ENCODE measurements at regions not wholly inside any gene's neighbourhood (a gene's known extent, or its start where the extent isn't known, plus 50 kb on each side); places are given as distances from the start of the nearest gene placed in this dataset.

DNA sequence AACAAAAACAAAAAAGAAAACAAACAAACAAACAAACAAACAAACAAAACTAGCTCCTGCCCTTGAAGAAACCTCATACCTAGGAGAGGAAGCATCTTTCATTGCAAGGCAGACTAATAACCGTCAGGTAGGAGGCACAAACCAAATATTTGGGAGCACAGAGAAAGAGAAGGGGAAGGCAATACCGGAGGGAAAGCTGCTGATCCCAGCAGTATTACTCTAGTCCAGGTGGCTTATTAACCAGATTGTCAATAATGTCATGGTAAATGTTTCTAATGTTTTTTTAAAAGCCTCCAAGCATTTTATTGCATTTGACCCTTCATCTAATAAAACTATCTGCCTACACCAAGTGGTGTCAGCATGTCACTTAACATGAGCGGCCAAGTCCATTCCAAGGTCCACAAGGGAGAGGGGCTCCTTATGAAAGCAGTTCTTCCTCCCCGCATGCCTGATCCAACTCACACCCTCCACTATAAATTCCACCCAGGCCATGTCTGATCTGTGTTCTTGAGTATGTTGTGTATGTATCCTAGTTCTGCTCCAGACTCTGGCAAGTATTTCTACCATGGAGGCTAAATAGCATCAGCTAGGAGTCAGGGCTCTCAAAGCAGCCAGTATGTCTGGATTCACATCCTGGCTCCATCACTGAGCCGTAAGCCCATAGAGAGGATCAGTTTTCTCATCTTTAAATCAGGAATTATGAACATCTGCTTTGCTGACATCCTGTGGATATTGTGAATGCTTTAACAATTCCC is 208.1 kb upstream of the TENM4 start:
- no peak overlapping the region for H2AFZ ChIP-seq (ENCODE audit: low read length)
- H3K23ac ChIP-seq (ENCODE audit: insufficient read length): no peak overlapping the region
- no peaks in the 10 kb centered on the region for H3K27me3 ChIP-seq (replicated peaks in 1 of 4; ENCODE audit: control insufficient read depth in 3 of 4, extremely low read depth in 1 of 4, insufficient read depth in 3 of 4, low read length in 3 of 4)
- ChIA-PET POLR2A (ENCODE audit: partially characterized antibody) (no interaction called here), CTCF (ENCODE audit: partially characterized antibody) (no interaction called here)
- no peak overlapping the region for H2BK20ac ChIP-seq (ENCODE audit: low read length)
- H3K9ac ChIP-seq (replicated peaks in 1 of 4; ENCODE audit: extremely low read depth in 1 of 4, low read depth in 3 of 4, low read length in 3 of 4): no peak overlapping the region
- no peak overlapping the region for H2BK120ac ChIP-seq (replicated peaks; ENCODE audit: low read depth, low read length)
- no peaks in the 10 kb centered on the region; a peak in 1 of 8 replicates for H3K36me3 ChIP-seq (ENCODE audit: control insufficient read depth in 2 of 4, insufficient read depth in 4 of 4, low read length in 3 of 4)
- no peak overlapping the region for H3K4me3 ChIP-seq (ENCODE audit: extremely low read depth in 1 of 4, insufficient read depth in 2 of 4, low read depth in 3 of 4, low read length in 4 of 4)
- no peaks in the 10 kb centered on the region for H4K20me1 ChIP-seq (replicated peaks in 1 of 2; ENCODE audit: control insufficient read depth in 1 of 2, insufficient read depth in 2 of 2, low read length in 2 of 2)
- H3K27ac ChIP-seq (ENCODE audit: low read depth, low read length): no peak overlapping the region
- no peak overlapping the region for H3K14ac ChIP-seq (ENCODE audit: insufficient read length)
- no peaks in the 10 kb centered on the region for H3K79me2 ChIP-seq (ENCODE audit: control insufficient read depth in 1 of 2, insufficient read depth in 2 of 2, low read length in 2 of 2)
- no peak overlapping the region for H2BK5ac ChIP-seq (ENCODE audit: low read depth, low read length)
- H3K4me1 ChIP-seq (replicated peaks in 1 of 4; ENCODE audit: control insufficient read depth in 3 of 4, insufficient read depth in 4 of 4, low read length in 3 of 4): no peaks in the 10 kb centered on the region; a peak in 2 of 7 replicates
- DNase-seq (ENCODE audit: low read depth in 1 of 2, low spot score in 2 of 2) (no peak), FAIRE-seq (no peak)
- H3K4ac ChIP-seq (replicated peaks; ENCODE audit: insufficient read length, low read depth, low read length): no peak overlapping the region
- no peak overlapping the region for H3K4me2 ChIP-seq (ENCODE audit: insufficient read depth in 1 of 2, low read depth in 2 of 2, low read length in 2 of 2)
- no peak overlapping the region for H4K5ac ChIP-seq (ENCODE audit: insufficient read length, low read depth, low read length)
- no peaks in the 10 kb centered on the region for H3K9me3 ChIP-seq (ENCODE audit: insufficient read depth in 2 of 2, low read depth in 1 of 2, low read length in 1 of 2)
- no peak overlapping the region; the same call in 1 of the 2 replicates for H4K8ac ChIP-seq (ENCODE audit: extremely low read depth, insufficient read depth, low read length)
- H3K56ac ChIP-seq (replicated peaks; ENCODE audit: insufficient read length, low read depth, low read length): no peak overlapping the region
- H3K79me1 ChIP-seq (ENCODE audit: low read depth, low read length): no peaks in the 10 kb centered on the region
- H4K91ac ChIP-seq (replicated peaks; ENCODE audit: insufficient read length, low read length): no peak overlapping the region
- no peak overlapping the region for H2BK12ac ChIP-seq (ENCODE audit: low read depth, low read length)
- H3K23me2 ChIP-seq (ENCODE audit: low read depth, low read length): no peaks in the 10 kb centered on the region
- no peak overlapping the region for H3K18ac ChIP-seq (ENCODE audit: extremely low read depth, low read length)
- no peak overlapping the region for H2BK15ac ChIP-seq (ENCODE audit: low read length)
- H2AK5ac ChIP-seq (ENCODE audit: low read depth, low read length): no peak overlapping the region
- 88% methylated on average over 5 of the region's 5 CpGs; no CpG with 5 or more reads in 1 of the 2 experiments for WGBS, 2 experiments (ENCODE audit: extremely low coverage in 1 of 2, insufficient coverage in 1 of 2, insufficient read length in 1 of 2, insufficient replicate concordance in 2 of 2, low coverage in 1 of 2, low lambda C conversion rate in 2 of 2, missing lambda C conversion rate in 1 of 2)
- no peak for TF ChIP-seq SAP30 (IDR thresholded peaks at IDR 0.05; ENCODE audit: insufficient read depth, insufficient replicate concordance, low read length)
- no peak for TF ChIP-seq SIN3A (conservative IDR thresholded peaks at IDR 0.05 in 1 of 2, IDR thresholded peaks at IDR 0.05 in 1 of 2; ENCODE audit: low read depth in 1 of 2, low read length in 2 of 2)
- no peak for TF ChIP-seq CBX5 (IDR thresholded peaks at IDR 0.05; ENCODE audit: low read depth, low read length)
- TF ChIP-seq BRCA1 (IDR thresholded peaks at IDR 0.05; ENCODE audit: low read depth, low read length): no peak
- TF ChIP-seq TBP (IDR thresholded peaks at IDR 0.05; ENCODE audit: low read depth, low read length): no peak
- TF ChIP-seq CEBPB (IDR thresholded peaks at IDR 0.05; ENCODE audit: low read depth, low read length): no peak
- TF ChIP-seq CTBP2 (IDR thresholded peaks at IDR 0.05; ENCODE audit: borderline replicate concordance, insufficient read depth, insufficient read length, low read length): no peak
- TF ChIP-seq, protein P1, sequence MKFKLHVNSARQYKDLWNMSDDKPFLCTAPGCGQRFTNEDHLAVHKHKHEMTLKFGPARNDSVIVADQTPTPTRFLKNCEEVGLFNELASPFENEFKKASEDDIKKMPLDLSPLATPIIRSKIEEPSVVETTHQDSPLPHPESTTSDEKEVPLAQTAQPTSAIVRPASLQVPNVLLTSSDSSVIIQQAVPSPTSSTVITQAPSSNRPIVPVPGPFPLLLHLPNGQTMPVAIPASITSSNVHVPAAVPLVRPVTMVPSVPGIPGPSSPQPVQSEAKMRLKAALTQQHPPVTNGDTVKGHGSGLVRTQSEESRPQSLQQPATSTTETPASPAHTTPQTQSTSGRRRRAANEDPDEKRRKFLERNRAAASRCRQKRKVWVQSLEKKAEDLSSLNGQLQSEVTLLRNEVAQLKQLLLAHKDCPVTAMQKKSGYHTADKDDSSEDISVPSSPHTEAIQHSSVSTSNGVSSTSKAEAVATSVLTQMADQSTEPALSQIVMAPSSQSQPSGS (IDR thresholded peaks at IDR 0.05; ENCODE audit: low read length): no peak
- no peak for TF ChIP-seq ASH2L (IDR thresholded peaks at IDR 0.05; ENCODE audit: low read length)
- no peak for TF ChIP-seq KDM4A (IDR thresholded peaks at IDR 0.05; ENCODE audit: low read depth, low read length, severe bottlenecking)
- no peak for TF ChIP-seq RXRA (IDR thresholded peaks at IDR 0.05; ENCODE audit: insufficient read depth, low read depth, low read length)

All from H1 (cell line).